ENCODE measurements at regions not wholly inside any gene's neighbourhood (a gene's known extent, or its start where the extent isn't known, plus 50 kb on each side); places are given as distances from the start of the nearest gene placed in this dataset.
A peak's percentile ranks its signal among the peaks of the same experiment; 100 is the strongest.

- TF ChIP-seq CTCF (IDR thresholded peaks at IDR 0.05; ENCODE audit: control extremely low read depth, extremely low read depth): no peak
- Histone ChIP-seq H3K9me3 (ENCODE audit: control insufficient read depth in 4 of 4, insufficient read depth in 3 of 4, low read length in 3 of 4) (no peaks in the 10 kb centered on the region), H3K36me3 (ENCODE audit: control insufficient read depth in 4 of 4, insufficient read depth in 4 of 4, low read length in 4 of 4) (no peaks in the 10 kb centered on the region), H3K27ac (ENCODE audit: low read depth in 1 of 2, low read length in 1 of 2) (no peak overlapping the region), H3K9ac (ENCODE audit: insufficient read depth in 1 of 2, low read length in 2 of 2) (no peak overlapping the region), H3K4me3 (no peak overlapping the region), H3K27me3 (ENCODE audit: control insufficient read depth in 3 of 3, insufficient read depth in 3 of 3, low read length in 2 of 3) (no peaks in the 10 kb centered on the region), H3K4me1 (ENCODE audit: control insufficient read depth in 5 of 5, insufficient read depth in 5 of 5, low read length in 5 of 5) (peaks cover 0 to 9% (median 0%) of the 10 kb centered on the region in 5 donors)
- ATAC-seq (ENCODE audit: insufficient read depth, low FRiP score) (no peak), DNase-seq (no peak)
- WGBS, 2 donors: 57 to 77% methylated on average over 2 of the region's 2 CpGs
These were observed 167.3 kb downstream of the TAF11L14 start for GRCh38 chr5:17801595-17801994.

DNA sequence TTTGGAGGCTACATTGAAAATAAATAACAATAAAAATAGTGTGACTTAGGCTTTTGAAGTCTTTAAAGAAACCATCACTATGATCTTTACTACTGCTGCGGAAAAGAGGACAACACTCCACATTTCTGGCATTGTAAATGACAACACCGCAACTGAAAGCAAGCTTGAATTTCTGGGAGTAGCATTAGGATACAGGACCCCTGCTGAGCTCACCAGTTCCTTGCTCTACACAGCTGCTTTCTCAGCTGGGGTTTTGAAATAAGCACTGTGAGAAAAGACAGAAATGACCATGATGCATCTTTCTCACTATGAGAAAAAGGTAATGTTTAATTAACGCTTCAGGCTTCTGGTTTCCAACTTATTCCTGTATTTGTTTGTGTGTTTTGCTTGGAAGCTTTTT is 168.0 kb downstream of the TAF11L14 start:
- no peak for TF ChIP-seq CTCF (IDR thresholded peaks at IDR 0.05; ENCODE audit: control extremely low read depth, extremely low read depth)
- H3K27me3 ChIP-seq (ENCODE audit: control insufficient read depth in 3 of 3, insufficient read depth in 3 of 3, low read length in 2 of 3): no peaks in the 10 kb centered on the region
- no peak overlapping the region for H3K9ac ChIP-seq (ENCODE audit: insufficient read depth in 1 of 2, low read length in 2 of 2)
- ATAC-seq (ENCODE audit: insufficient read depth, low FRiP score) (no peak), DNase-seq (peak in 2 of 3 donors; percentile 11 to 34)
- no peaks in the 10 kb centered on the region for H3K36me3 ChIP-seq (ENCODE audit: control insufficient read depth in 4 of 4, insufficient read depth in 4 of 4, low read length in 4 of 4)
- H3K4me3 ChIP-seq: no peak overlapping the region
- 85 to 88% methylated on average over 3 of the region's 3 CpGs for WGBS, 2 donors
- no peak overlapping the region for H3K27ac ChIP-seq (ENCODE audit: low read depth in 1 of 2, low read length in 1 of 2)
- H3K4me1 ChIP-seq (ENCODE audit: control insufficient read depth in 5 of 5, insufficient read depth in 5 of 5, low read length in 5 of 5): peaks cover 0 to 9% (median 0%) of the 10 kb centered on the region in 5 donors
- H3K9me3 ChIP-seq (ENCODE audit: control insufficient read depth in 4 of 4, insufficient read depth in 3 of 4, low read length in 3 of 4): no peaks in the 10 kb centered on the region

DNA sequence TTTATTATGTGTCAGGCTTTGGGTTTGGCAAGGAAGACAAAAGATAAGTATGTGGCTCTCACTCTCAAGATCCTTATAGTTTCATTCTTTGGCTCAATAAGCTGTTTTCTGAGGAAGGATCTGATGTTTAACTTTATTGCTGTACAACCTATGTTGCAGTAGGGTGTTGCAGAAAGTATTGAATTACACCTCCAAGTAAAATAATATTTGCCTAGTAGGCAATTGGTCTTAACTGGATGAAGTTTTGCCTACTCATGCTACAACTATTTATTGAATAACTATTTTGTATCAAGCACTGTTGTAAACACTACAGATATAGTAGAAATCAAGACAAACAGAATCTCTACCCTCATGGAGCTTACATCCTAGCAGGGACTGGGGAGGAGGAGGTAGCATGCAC is 169.7 kb downstream of the TAF11L14 start:
- ATAC-seq (ENCODE audit: insufficient read depth, low FRiP score) (no peak), DNase-seq (no peak)
- Histone ChIP-seq H3K9me3 (ENCODE audit: control insufficient read depth in 4 of 4, insufficient read depth in 3 of 4, low read length in 3 of 4) (no peaks in the 10 kb centered on the region), H3K4me3 (no peak overlapping the region), H3K36me3 (ENCODE audit: control insufficient read depth in 4 of 4, insufficient read depth in 4 of 4, low read length in 4 of 4) (no peaks in the 10 kb centered on the region), H3K27ac (ENCODE audit: low read depth in 1 of 2, low read length in 1 of 2) (no peak overlapping the region), H3K4me1 (ENCODE audit: control insufficient read depth in 5 of 5, insufficient read depth in 5 of 5, low read length in 5 of 5) (peaks cover 0 to 9% (median 0%) of the 10 kb centered on the region in 5 donors), H3K27me3 (ENCODE audit: control insufficient read depth in 3 of 3, insufficient read depth in 3 of 3, low read length in 2 of 3) (no peaks in the 10 kb centered on the region), H3K9ac (ENCODE audit: insufficient read depth in 1 of 2, low read length in 2 of 2) (no peak overlapping the region)
- no peak for TF ChIP-seq CTCF (IDR thresholded peaks at IDR 0.05; ENCODE audit: control extremely low read depth, extremely low read depth)

GRCh38 chr5:17805227-17805825 is 171.1 kb downstream of the TAF11L14 start:
- TF ChIP-seq CTCF (IDR thresholded peaks at IDR 0.05; ENCODE audit: control extremely low read depth, extremely low read depth): no peak
- Histone ChIP-seq H3K4me3 (no peak overlapping the region), H3K36me3 (ENCODE audit: control insufficient read depth in 4 of 4, insufficient read depth in 4 of 4, low read length in 4 of 4) (no peaks in the 10 kb centered on the region), H3K9me3 (ENCODE audit: control insufficient read depth in 4 of 4, insufficient read depth in 3 of 4, low read length in 3 of 4) (no peaks in the 10 kb centered on the region), H3K4me1 (ENCODE audit: control insufficient read depth in 5 of 5, insufficient read depth in 5 of 5, low read length in 5 of 5) (peaks cover 0 to 9% (median 0%) of the 10 kb centered on the region in 5 donors), H3K9ac (ENCODE audit: insufficient read depth in 1 of 2, low read length in 2 of 2) (no peak overlapping the region), H3K27me3 (ENCODE audit: control insufficient read depth in 3 of 3, insufficient read depth in 3 of 3, low read length in 2 of 3) (no peaks in the 10 kb centered on the region), H3K27ac (ENCODE audit: low read depth in 1 of 2, low read length in 1 of 2) (no peak overlapping the region)
- no peak for ATAC-seq (ENCODE audit: insufficient read depth, low FRiP score)
- no peak for DNase-seq
- WGBS, 2 donors: 61 to 71% methylated on average over 2 of the region's 2 CpGs
